Activated effector memory CD4-positive, alpha-beta T cell treated with anti-CD3 and anti-CD28 coated beads, Interleukin-2, amount 50 U/mL, for 16 hours (primary cell): ENCODE measurements at regions not wholly inside any gene's neighbourhood (a gene's known extent, or its start where the extent isn't known, plus 50 kb on each side); places are given as distances from the start of the nearest gene placed in this dataset.
"Not testable (repeated sequence)": the region's sequence is repeated elsewhere in the genome, so short reads cannot be mapped to it uniquely, and the experiment has no call there.

Experiments
- DNase-seq: peaks from one replicate; pipeline ENCODE4 v3.0.0-alpha.2; 2020

DNA sequence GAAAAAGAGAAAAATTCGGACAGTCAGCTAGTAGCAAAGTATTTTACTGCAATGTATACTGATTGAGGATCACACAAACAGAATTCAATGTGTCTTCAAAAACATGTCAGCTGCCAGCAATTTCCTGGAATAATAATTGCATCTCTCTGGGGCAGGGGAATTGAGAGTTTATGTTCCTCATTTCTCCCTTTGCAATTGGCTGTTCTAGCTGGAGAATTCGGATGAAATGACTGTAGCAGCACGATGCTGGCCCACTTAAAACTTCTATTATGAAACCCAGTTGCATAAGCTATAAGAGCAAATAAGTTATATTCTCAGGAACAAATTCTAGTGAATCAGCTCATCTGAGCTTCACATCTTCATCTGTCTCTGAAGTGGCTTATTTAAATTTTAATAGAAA is 99.9 kb upstream of the CPEB2 start:
- DNase-seq: no peak

DNA sequence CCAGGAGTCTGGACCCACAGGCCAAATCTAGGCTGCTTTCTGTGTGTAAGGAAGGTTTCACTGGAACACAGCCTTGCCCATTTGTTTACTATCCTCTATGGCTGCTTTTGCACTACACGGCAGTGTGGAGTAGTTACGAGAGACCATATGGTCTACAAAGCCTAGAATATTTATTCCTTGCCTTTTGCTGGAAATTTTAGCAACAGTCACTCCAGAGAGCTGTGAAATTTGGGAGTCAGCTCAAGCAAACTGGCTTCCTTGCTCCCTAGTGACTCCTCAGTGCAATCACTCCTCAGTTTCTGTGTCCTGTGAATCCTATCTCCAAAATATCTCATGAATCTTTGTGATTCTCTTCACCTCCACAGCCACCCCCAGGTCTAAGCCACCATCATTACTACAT is 99.0 kb upstream of the CPEB2 start:
- no peak for DNase-seq

DNA sequence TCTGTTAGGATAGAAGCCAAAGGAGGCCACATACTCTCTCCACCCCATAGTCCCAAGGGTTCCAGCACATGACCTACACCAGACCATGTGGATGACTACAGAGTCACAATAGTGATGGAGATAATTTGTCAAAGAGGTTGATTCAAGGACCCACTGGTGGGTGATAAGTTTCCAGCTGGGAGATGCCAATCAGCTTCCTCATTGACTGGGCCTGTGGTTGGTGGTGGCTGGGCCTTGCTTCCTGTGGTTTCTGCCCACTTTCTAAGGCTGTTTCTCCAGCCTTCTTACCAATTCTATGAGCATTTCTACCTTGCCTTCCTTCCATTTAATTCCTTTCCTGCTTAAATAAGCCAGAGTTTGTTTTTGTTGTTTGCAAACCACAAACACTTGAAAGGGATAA is 95.5 kb upstream of the CPEB2 start:
- DNase-seq: no peak

DNA sequence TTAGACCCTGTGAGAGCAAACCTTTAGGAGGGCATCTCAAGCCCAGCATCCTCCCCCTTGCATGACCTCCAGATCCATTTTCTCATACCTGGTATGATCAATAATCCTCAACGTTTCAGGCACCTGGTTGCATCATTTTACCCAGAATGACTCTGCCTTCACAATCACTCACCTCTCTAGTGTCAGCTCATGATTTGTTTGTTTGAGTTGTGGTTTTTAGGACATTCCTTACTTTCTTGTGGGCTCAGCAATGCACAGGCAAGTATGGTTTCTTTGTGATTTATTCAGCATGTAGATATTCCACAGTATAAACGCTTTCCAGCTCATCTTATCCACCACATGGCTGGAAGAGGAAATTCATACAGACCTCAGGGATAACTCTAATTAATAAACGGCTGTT is 93.6 kb upstream of the CPEB2 start:
- DNase-seq: no peak

DNA sequence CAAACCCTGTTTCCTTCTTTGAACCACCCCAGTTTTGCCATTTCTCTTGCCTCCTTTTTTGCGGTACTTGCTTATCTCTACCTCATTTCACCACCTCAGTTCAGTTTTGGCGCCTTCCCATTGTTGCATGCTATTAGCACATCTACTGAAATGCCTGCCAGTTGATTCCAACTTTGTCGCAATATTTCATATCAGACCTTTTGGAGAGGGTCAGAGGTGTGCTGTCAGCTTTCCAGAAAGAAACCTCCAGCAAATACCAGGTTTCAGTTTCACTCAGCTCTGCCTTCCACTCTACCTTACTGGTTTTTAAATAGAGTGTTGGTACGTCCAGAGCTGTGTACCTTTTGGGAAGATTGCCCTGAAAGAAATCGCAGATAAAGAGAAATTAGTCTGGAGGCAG is 91.9 kb upstream of the CPEB2 start:
- DNase-seq: no peak

DNA sequence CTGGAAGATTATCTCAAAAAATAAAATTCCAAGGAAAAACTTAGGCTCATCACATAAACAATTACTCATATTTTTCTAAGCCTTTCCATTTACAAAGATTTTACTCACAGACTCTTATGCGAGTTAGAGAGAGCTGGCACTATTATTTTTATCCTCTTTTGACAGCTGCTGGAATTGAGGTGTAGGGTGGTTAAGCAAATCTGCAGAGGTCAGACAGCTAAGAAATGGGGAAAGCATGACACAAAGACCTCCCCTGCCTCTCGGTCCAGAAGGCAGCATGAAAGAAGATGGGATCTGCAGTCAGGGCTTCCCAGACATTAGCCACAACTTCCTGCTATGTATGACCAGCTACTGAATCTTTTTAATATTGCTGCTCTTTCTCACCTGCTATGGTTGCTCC is 89.9 kb upstream of the CPEB2 start:
- no peak for DNase-seq

DNA sequence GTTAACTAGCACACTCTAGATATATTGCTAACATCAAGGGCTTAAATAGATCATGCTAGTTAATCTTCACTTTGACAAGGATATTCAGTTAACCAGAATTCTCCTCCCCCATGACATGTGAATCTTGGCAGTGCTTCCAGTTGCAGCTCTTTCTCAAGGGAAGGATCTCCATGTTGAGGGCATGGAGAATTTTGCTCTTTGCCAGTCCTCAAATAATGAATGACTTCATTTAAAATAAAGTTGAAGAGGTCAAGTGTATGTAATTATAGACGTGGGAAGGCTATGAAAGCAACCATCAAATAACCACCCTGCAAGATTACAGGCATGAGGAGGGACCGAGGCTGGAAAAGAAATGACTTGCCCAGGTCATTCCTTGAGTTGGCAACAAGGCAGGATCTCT is 87.3 kb upstream of the CPEB2 start:
- no peak for DNase-seq

DNA sequence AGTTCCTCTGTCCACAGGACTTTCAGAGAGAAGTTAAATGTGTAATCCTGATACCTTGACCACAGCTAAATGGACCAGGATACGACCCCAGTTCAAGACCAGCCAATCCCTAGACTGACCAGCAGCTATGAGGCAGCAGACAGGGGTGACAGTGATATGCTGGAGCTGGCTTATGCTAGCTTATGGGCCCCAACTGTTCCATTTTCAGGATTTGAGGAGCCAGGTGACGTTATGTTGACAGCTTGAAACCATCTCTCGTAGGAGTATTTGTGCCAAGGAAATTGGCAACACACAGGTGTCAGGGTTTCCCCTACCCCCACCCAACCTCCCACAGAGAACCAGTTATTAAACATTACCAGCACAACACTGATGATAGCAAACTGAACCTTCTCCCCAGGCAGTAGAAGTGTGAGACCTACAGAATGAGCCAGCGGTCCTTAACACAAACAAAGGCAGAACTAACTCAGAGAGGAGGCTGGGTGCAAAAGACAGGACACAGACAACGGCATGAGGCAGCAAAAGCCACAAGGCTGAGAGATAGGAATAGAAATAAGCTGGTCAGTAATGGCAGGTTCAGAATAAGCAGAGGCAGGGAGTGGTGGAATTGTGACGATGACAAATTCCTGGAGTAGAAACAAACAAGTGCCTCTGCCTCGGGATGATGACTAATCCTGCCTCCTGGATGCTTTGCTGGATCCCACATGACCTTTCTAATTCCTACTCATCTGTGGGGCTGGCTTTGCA is 85.6 kb upstream of the CPEB2 start:
- no peak for DNase-seq

DNA sequence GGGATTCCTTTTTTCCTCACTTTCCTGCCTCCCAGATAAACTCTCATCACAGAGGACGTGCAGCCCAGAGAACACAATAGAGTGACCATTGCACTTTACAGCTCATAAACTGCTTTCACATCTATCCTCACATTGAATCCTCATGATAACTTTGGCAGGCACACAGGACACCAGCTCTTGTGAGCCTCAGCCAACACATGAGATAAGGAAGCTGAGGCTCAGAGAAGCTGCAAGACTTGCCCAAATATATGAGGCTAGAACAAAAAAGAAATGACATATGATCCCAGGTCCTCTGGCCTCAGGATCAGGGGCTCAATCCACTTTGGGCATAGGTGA is 85.0 kb upstream of the CPEB2 start:
- DNase-seq: no peak

DNA sequence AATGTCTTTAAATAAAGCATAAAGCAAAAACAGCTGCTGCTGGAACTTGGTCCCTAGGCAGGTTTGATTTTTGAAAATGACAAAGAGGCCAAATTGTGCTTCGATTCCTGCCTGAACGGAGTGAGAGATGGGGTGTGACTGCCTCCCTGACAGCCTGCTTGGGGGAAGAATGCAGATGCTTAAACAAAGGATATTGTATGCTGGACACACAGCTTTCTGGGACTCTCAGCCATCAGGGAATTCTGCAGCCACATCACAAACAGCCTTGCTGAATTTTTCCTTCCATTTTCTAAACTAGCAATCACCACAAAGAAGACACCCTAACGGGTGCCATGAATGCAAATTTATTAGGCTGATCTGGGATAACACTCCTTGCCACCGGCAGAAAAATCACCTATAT is 83.9 kb upstream of the CPEB2 start:
- no peak for DNase-seq

DNA sequence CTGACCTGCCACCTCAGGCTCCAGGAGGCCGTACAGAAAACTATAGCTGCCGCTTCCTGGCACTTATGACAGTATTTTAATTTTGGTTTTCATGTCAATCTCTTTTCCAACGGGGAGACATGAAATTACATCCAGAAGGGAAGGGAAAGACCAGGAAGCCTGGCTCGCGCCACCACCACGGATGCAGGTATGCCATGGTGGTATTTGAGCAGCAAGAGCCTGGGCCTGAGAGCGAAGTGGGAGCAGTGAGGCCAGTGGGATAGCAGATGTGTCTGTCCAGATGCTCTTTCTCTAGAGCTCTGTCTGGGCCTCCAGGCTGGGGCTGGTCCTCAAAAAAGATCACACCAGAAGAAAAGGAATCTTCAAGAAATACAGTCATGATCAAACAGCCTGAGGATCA is 82.5 kb upstream of the CPEB2 start:
- no peak for DNase-seq

DNA sequence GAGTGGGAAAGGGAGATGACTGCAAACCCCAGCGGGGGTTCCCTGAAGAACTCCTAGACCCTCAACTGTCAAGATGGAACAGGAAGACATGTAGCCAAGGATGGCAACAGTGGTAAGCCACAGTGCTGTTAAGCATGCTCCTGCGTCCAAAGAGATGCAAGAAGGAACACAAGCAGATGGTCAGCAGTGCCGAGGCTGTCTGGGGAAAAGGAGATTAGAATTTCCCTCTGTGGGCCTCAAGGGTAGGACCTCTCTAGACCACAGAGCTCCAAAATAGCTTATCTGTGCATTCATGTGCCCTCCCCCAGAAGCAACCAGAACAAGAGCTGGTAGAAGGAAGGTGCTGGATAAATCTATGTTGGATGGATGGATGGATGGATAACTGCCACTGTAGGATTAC is 82.0 kb upstream of the CPEB2 start:
- DNase-seq: no peak

DNA sequence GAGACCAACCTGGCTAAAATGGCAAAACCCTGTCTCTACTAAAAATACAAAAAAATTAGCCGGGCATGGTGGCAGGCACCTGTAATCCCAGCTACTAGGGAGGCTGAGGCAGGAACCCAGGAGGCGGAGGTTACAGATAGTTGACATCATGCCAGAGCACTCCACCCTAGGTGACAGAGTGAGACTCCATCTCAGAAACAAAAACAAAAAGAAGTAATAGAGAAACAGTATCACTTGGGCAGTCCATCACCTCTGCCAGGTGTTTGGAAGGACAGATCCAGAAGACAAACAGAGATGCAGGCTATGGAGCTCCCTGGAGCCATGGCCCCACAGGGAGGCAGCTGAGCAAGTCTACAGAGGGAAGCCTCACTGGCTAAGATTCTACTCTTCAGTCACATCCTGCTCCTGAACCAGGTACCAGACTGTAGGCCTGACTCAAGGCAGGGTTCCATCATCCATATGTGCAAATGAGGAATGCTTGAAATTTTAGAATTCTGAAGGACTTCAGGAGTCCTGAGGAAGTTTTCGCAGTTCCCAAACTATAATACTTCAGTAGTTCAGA is 81.4 kb upstream of the CPEB2 start:
- DNase-seq: no peak

DNA sequence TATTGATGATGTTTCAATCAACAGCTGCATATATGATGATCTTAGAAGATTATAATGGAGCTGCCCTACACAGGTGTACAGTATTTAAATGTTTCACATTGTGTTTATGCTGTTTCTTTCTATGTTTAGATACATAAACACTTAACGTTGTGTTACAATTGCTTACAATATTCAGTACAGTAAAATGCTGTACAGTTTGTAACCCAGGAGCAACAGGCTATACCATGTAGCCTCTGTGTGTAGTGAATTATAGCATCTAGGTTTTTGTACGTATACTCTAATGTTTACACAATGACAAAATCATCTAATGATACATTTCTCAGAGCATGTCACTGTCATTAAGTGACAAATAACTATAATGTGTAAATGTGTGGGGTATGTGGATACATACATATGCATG is 80.5 kb upstream of the CPEB2 start:
- DNase-seq: not testable (repeated sequence)

DNA sequence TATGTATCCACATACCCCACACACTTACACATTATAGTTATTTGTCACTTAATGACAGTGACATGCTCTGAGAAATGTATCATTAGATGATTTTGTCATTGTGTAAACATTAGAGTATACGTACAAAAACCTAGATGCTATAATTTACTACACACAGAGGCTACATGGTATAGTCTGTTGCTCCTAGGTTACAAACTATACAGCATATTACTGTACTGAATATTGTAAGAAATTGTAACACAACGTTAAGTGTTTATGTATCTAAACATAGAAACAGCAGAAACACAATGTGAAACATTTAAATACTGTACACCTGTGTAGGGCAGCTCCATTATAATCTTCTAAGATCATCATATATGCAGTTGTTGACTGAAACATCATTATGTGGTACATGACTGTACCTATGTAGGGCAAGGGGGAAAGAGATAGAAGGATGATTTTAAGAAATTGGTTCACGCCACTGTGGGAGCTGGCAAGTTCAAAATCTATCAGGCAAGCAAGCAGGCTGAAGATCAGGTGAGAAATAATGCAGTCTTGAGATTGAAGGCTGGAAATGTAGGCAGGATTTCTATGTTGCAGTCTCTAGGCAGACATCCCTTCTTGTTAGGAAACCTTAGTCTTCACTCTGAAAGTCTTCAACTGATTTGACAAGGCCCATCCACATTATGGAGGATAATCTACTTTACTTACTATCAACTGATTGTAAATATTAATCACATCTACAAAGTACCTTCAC is 78.0 kb upstream of the CPEB2 start:
- no peak for DNase-seq

DNA sequence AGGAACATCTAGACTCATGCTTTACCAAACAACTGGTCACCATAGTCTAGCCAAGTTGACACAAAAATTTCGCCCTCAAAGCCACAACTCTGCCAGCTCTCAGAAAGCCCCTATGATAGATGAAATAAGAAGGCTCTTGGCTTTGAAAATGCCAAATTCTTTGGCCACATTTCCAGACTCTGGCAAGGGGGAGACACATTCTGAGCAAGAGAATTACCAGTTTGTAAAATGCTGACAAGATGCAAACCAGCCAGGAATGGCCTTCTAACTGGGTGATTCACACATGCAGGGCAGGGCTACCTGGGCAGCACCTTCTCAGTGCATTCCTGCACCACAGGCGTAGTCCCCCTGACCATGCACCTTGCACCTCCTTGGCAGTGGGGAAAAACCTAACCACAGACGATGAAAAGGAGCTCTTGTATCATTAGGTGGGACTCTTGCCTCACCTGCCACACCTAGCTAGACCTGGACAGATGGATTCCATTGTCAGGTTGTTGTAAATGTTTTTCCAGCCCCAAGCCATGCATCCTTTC is 77.4 kb upstream of the CPEB2 start:
- DNase-seq: no peak

DNA sequence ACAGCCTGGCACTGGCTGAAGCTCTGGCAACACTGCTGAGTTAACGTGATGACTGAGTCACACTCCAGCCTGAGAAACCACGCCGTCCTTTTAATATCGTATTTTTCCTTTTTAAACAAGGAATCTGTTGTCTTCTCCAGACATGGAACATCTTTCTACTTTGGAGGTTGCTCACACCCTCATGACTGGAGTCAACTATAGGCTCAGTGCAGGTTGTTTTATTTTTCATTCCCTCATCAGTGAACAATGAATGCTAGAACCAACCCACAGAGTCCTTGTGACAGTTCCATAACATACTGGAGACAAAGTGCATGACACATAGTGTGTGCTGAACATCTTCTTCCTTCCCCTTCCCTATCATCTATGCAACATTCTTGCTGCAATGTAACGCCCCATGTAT is 76.8 kb upstream of the CPEB2 start:
- no peak for DNase-seq

DNA sequence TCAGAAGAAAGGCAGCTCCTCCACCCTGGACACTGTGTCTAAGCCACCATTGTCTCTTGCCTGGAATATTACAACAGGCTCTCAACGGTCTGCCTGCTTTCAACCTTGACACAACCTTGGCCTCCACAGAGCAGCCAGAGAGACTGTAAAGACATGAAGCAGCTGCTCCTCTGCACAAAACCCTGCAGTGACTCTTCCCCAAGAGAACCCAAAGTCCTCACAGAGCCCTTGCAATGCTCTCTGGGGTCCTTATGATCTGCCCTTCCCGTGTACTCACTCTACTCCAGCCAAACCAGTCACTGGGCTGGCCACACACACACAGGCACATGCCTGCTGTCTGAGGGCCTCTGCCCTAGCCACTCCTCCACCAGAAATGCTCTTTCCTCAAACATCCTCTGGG is 75.9 kb upstream of the CPEB2 start:
- DNase-seq: no peak

DNA sequence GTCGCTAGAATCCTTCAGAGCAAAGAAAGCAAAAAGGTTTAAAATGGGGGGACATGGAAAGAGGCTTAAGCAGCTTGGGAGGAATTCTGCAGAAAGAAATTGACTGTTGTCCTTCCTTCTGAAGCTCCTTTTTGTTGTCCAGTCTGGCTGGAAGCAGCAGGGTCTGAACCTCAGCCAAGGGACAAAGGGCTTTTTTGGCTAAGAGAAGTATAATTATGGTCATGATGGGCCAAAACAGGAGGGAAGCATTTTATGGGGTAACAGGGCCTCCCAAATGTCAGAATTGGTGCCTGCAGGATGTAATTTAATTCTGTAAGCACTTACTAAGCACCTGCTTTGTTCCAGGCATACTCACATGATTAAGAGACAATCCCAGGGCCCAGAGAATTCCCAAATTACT is 74.2 kb upstream of the CPEB2 start:
- DNase-seq: no peak

DNA sequence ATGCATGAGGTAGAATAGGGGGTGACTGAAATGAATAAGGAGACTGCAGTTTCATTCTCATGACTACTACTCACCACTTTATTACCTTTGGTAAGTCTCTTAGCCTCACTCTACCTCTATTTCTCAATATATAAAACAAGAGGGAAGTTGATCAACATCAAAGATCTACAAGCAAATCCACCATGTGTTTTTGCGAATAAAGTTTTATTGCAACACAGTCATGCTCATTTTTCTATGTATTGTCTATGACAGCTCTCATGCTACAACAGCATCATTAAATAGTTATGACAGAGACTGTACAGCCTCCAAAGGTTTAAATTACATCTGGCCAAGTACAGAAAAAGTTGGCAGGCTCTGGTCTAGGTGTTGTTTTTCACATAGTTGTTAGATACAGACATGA is 72.6 kb upstream of the CPEB2 start:
- DNase-seq: no peak

DNA sequence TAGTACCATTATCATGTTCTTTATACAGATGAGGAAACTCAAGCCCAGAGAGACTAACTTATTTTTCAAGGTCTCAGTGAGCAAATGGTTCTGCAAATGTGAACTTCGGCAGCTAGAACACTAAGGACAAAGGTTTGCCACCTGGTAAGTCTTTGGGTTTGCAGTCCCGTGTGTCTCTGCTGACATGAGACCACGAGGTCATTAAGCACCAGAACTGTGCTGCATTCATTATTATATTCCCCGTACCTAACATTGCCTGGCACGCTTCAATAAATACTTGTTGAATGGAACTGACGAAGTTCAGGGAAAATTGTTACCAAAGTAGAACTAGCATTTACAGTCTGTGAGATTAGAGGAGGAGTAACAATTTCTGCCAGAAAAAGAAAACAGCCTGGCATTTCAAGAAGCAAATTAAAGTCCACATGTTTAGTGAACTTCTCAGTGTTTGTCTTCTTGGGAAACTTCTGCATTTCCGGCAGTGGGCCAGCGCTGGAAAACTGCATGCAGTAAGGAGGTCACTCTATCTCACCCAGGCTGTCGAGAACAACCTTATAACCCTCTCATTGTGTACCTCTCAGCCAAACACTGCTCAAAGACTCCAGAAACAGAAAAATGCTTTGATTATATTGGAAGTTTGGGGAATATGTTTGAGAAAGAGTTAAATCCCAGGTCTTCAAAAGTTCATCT is 67.4 kb upstream of the CPEB2 start:
- no peak for DNase-seq

DNA sequence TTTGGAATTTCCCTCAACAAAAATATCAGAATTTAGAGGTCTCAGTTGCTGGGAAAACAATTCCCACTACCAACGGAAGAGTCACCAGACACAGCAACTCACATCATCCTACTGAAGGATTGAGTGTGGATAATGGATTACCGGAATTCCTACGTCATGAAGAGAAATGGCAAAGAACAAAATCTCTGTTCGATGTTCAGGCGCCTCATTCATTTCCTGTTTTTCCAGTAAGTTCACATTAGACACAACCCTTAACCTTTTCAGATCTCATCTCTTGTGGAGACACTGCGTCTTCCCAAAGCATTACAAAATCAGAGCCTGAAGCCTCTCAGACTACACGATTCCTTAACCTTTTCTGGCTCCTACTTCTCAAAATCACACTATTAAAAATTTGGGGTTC is 58.5 kb upstream of the CPEB2 start:
- no peak for DNase-seq

DNA sequence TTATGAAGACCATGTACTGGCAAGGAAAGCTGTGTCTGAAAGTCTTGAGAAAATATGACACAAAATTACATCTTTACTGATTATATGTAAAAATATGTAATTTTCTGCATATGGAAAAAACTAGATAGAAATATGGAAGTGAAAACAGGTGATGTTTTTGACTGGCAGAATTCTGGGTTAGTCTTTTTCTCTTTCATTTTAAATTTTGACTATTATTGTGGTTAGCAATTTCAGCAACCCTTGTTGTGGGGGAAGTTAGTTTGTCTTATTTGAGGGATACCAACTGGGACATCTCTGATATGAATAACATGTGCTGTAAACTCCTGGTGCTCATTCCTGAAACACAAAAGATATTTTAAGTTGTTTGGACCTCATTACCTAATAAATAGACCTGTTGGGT is 49.9 kb upstream of the CPEB2 start:
- no peak for DNase-seq
